H1 (cell line): ENCODE measurements at regions not wholly inside any gene's neighbourhood (a gene's known extent, or its start where the extent isn't known, plus 50 kb on each side); places are given as distances from the start of the nearest gene placed in this dataset.

Source experiments
- CTCF ChIA-PET: fragments of 300-600 bp; sonication (Branson Sonifier 250); formaldehyde crosslinking; loops from one replicate; lab custom pipeline; 2021; ENCODE audit not compliant: partially characterized antibody; lab: Charles Lee
- POLR2A ChIA-PET: fragments of 300-600 bp; sonication (Branson Sonifier 250); formaldehyde crosslinking; loops from one replicate; lab custom pipeline; 2021; ENCODE audit warnings: inconsistent platforms; ENCODE audit not compliant: partially characterized antibody; lab: Charles Lee
- DNase-seq, 2 experiments: peaks; one replicate each; pipeline versions ENCODE4 v3.0.0 to v3.0.0-alpha.2; 2010 to 2022; ENCODE audit warnings: low spot score in 2 of 2, low read depth in 1 of 2, mixed read lengths in 1 of 2
- FAIRE-seq: peaks from 2 replicates; lab custom pipeline; 2011; peaks lifted over from hg19 to GRCh38; lab: Jason Lieb, UNC
- H2AFZ ChIP-seq: 2 replicates; pipeline ENCODE4 v1.8.1; 2012; ENCODE audit warnings: low read length, inconsistent platforms
- H2AK5ac ChIP-seq: 2 replicates; pipeline ENCODE4 v1.6.1; 2013; ENCODE audit warnings: low read depth, low read length
- H2BK120ac ChIP-seq: replicated peaks from 2 replicates; pipeline ENCODE3; 2013; ENCODE audit warnings: low read depth, low read length, inconsistent platforms
- H2BK12ac ChIP-seq: 2 replicates; pipeline ENCODE4 v1.6.1; 2013; ENCODE audit warnings: low read depth, low read length
- H2BK15ac ChIP-seq: 2 replicates; pipeline ENCODE4 v1.6.1; 2013; ENCODE audit warnings: low read length
- H2BK20ac ChIP-seq: 2 replicates; pipeline ENCODE4 v1.6.1; 2013; ENCODE audit warnings: low read length
- H2BK5ac ChIP-seq: 2 replicates; pipeline ENCODE4 v1.6.1; 2013; ENCODE audit warnings: low read depth, low read length
- H3K14ac ChIP-seq: 2 replicates; pipeline ENCODE4 v1.6.1; 2013; ENCODE audit warnings: inconsistent platforms; ENCODE audit not compliant: insufficient read length
- H3K18ac ChIP-seq: 2 replicates; pipeline ENCODE4 v1.6.1; 2013; ENCODE audit warnings: low read length; ENCODE audit errors: extremely low read depth
- H3K23ac ChIP-seq: 2 replicates; pipeline ENCODE4 v1.6.1; 2013; ENCODE audit warnings: inconsistent platforms; ENCODE audit not compliant: insufficient read length
- H3K23me2 ChIP-seq: 2 replicates; pipeline ENCODE4 v1.6.1; 2013; ENCODE audit warnings: low read depth, low read length
- H3K27ac ChIP-seq: 2 replicates; pipeline ENCODE4 v1.6.1; 2011; ENCODE audit warnings: low read depth, low read length, inconsistent platforms
- H3K27me3 ChIP-seq, 4 experiments: replicated peaks in 1 of 4; 1 replicate in 1 of 4; 2 replicates in 3 of 4; pipeline versions ENCODE4 v1.6.1 to v1.8.1; 2011 to 2013; ENCODE audit warnings: low read length in 3 of 4, mild to moderate bottlenecking in 3 of 4, inconsistent platforms in 2 of 4, mixed read lengths in 2 of 4, moderate library complexity in 1 of 4; ENCODE audit not compliant: control insufficient read depth in 3 of 4, insufficient read depth in 3 of 4; ENCODE audit errors: extremely low read depth in 1 of 4
- H3K36me3 ChIP-seq, 4 experiments: 2 replicates each; pipeline versions ENCODE4 v1.6.1 to v1.8.1; 2011 to 2013; ENCODE audit warnings: mild to moderate bottlenecking in 4 of 4, low read length in 3 of 4, moderate library complexity in 2 of 4, control low read depth in 1 of 4, inconsistent platforms in 1 of 4; ENCODE audit not compliant: insufficient read depth in 4 of 4, control insufficient read depth in 2 of 4
- H3K4ac ChIP-seq: replicated peaks from 2 replicates; pipeline ENCODE3; 2013; ENCODE audit warnings: low read length, low read depth, mixed read lengths, inconsistent platforms; ENCODE audit not compliant: insufficient read length
- H3K4me1 ChIP-seq, 4 experiments: replicated peaks in 1 of 4; 1 replicate in 1 of 4; 2 replicates in 3 of 4; pipeline versions ENCODE4 v1.6.1 to v1.8.1; 2011 to 2013; ENCODE audit warnings: low read length in 3 of 4, inconsistent platforms in 2 of 4, mixed read lengths in 1 of 4; ENCODE audit not compliant: insufficient read depth in 4 of 4, control insufficient read depth in 3 of 4
- H3K4me2 ChIP-seq, 2 experiments: 2 replicates each; pipeline versions ENCODE4 v1.6.1 to v1.8.1; 2011 to 2013; ENCODE audit warnings: low read depth in 2 of 2, low read length in 2 of 2, control low read depth in 1 of 2, inconsistent platforms in 1 of 2, mild to moderate bottlenecking in 1 of 2; ENCODE audit not compliant: insufficient read depth in 1 of 2
- H3K4me3 ChIP-seq, 4 experiments: fragments of 200-600, 300-600 bp in 1 of 4; sonication (generic), shearing (Covaris generic), sonication (Bioruptor Twin) in 1 of 4; 2 replicates each; pipeline versions ENCODE4 v1.5.1 to v1.8.1; 2011 to 2016; ENCODE audit warnings: low read length in 4 of 4, low read depth in 3 of 4, control low read depth in 2 of 4, inconsistent platforms in 2 of 4, mild to moderate bottlenecking in 2 of 4, mixed read lengths in 1 of 4, moderate library complexity in 1 of 4; ENCODE audit not compliant: insufficient read depth in 2 of 4; ENCODE audit errors: extremely low read depth in 1 of 4
- H3K56ac ChIP-seq: replicated peaks from 2 replicates; pipeline ENCODE3; 2013; ENCODE audit warnings: low read depth, mild to moderate bottlenecking, mixed read lengths, low read length, inconsistent platforms; ENCODE audit not compliant: insufficient read length
- H3K79me1 ChIP-seq: 2 replicates; pipeline ENCODE4 v1.6.1; 2013; ENCODE audit warnings: low read depth, low read length, control low read depth
- H3K79me2 ChIP-seq, 2 experiments: 2 replicates each; pipeline versions ENCODE4 v1.6.1 to v1.8.1; 2012 to 2013; ENCODE audit warnings: low read length in 2 of 2, mild to moderate bottlenecking in 2 of 2, inconsistent platforms in 1 of 2; ENCODE audit not compliant: insufficient read depth in 2 of 2, control insufficient read depth in 1 of 2
- H3K9ac ChIP-seq, 4 experiments: replicated peaks in 1 of 4; 1 replicate in 1 of 4; 2 replicates in 3 of 4; pipeline versions ENCODE4 v1.6.1 to v1.8.1; 2011 to 2013; ENCODE audit warnings: low read depth in 3 of 4, low read length in 3 of 4, control low read depth in 2 of 4, mild to moderate bottlenecking in 2 of 4, moderate library complexity in 2 of 4, inconsistent platforms in 1 of 4; ENCODE audit errors: extremely low read depth in 1 of 4
- H3K9me3 ChIP-seq, 2 experiments: 2 replicates each; pipeline versions ENCODE4 v1.6.1 to v1.8.1; 2012 to 2013; ENCODE audit warnings: mild to moderate bottlenecking in 2 of 2, moderate library complexity in 2 of 2, control low read depth in 1 of 2, inconsistent platforms in 1 of 2, low read depth in 1 of 2, low read length in 1 of 2, mixed read lengths in 1 of 2; ENCODE audit not compliant: insufficient read depth in 2 of 2
- H4K20me1 ChIP-seq, 2 experiments: replicated peaks in 1 of 2; 2 replicates each; pipeline versions ENCODE3 to v1.8.1; 2011 to 2013; ENCODE audit warnings: inconsistent platforms in 2 of 2, low read length in 2 of 2, mild to moderate bottlenecking in 1 of 2; ENCODE audit not compliant: insufficient read depth in 2 of 2, control insufficient read depth in 1 of 2
- H4K5ac ChIP-seq: 2 replicates; pipeline ENCODE4 v1.6.1; 2013; ENCODE audit warnings: low read length, low read depth, mixed read lengths, inconsistent platforms; ENCODE audit not compliant: insufficient read length
- H4K8ac ChIP-seq: 2 replicates; pipeline ENCODE4 v1.8.0; 2013; ENCODE audit warnings: mild to moderate bottlenecking, moderate library complexity, low read length, inconsistent platforms; ENCODE audit not compliant: insufficient read depth; ENCODE audit errors: extremely low read depth
- H4K91ac ChIP-seq: replicated peaks from 2 replicates; pipeline ENCODE3; 2013; ENCODE audit warnings: low read length, mixed read lengths, inconsistent platforms; ENCODE audit not compliant: insufficient read length
- BRCA1 ChIP-seq: IDR thresholded peaks from 2 replicates; pipeline ENCODE4 v1.6.1; 2012; ENCODE audit warnings: low read depth, low read length, improper control_type of control experiment
- CHD2 ChIP-seq: IDR thresholded peaks from 2 replicates; pipeline ENCODE4 v1.6.1; 2012; ENCODE audit warnings: low read length, improper control_type of control experiment
- TAF1 ChIP-seq: IDR thresholded peaks from 2 replicates; pipeline ENCODE4 v1.6.1; 2011; ENCODE audit warnings: mild to moderate bottlenecking, low read depth, low read length
- WGBS, 2 experiments: shearing (Covaris generic) in 1 of 2; methylation state at CpG; one replicate each; pipeline versions ENCODE4 v1.1.6 to v1.1.7; 2013 to 2015; ENCODE audit warnings: low lambda C conversion rate in 2 of 2, mixed read lengths in 2 of 2, inconsistent platforms in 1 of 2, low coverage in 1 of 2, missing lambda C conversion rate in 1 of 2; ENCODE audit not compliant: insufficient replicate concordance in 2 of 2, insufficient coverage in 1 of 2, insufficient read length in 1 of 2; ENCODE audit errors: extremely low coverage in 1 of 2, missing lambda C conversion rate in 1 of 2; 5-methylcytosine and 5-hydroxymethylcytosine counted together

- no peaks in the 10 kb centered on the region for H3K79me1 ChIP-seq
- H3K4me1 ChIP-seq: no peaks in the 10 kb centered on the region
- H2BK20ac ChIP-seq: no peak overlapping the region
- no peak overlapping the region for H3K56ac ChIP-seq
- TF ChIP-seq CHD2: no peak
- TF ChIP-seq TAF1: no peak
- TF ChIP-seq BRCA1: no peak
- ChIA-PET POLR2A (no interaction called here), CTCF (no interaction called here)
- no peak overlapping the region; the same call in 1 of the 2 replicates for H2AFZ ChIP-seq
- no peak overlapping the region for H2AK5ac ChIP-seq
- H3K27me3 ChIP-seq: no peaks in the 10 kb centered on the region
- no peak overlapping the region for H4K91ac ChIP-seq
- no peaks in the 10 kb centered on the region for H3K36me3 ChIP-seq
- H3K23me2 ChIP-seq: no peaks in the 10 kb centered on the region
- WGBS, 2 experiments: 83% methylated on average over 7 of the region's 7 CpGs; no CpG with 5 or more reads in 1 of the 2 experiments
- H2BK5ac ChIP-seq: no peak overlapping the region
- H3K9me3 ChIP-seq: no peaks in the 10 kb centered on the region
- H3K4me3 ChIP-seq: no peak overlapping the region
- H2BK15ac ChIP-seq: no peak overlapping the region
- H4K5ac ChIP-seq: no peak overlapping the region
- no peak overlapping the region for H3K23ac ChIP-seq
- no peaks in the 10 kb centered on the region for H4K20me1 ChIP-seq
- H3K18ac ChIP-seq: no peak overlapping the region
- H3K79me2 ChIP-seq: no peaks in the 10 kb centered on the region
- no peak for FAIRE-seq
- H3K4ac ChIP-seq: no peak overlapping the region
- no peak overlapping the region for H3K9ac ChIP-seq
- no peak overlapping the region for H2BK120ac ChIP-seq
- no peak overlapping the region for H3K4me2 ChIP-seq
- H2BK12ac ChIP-seq: no peak overlapping the region
- H3K14ac ChIP-seq: no peak overlapping the region
- no peak for DNase-seq
- no peak overlapping the region for H4K8ac ChIP-seq
- H3K27ac ChIP-seq: no peak overlapping the region
Measured at GRCh38 chr18:22088029-22088428, 81.4 kb upstream of the GATA6 start.
